Body of pancreas (tissue), 4 donors: ENCODE measurements at regions not wholly inside any gene's neighbourhood (a gene's known extent, or its start where the extent isn't known, plus 50 kb on each side); places are given as distances from the start of the nearest gene placed in this dataset.

Experiments used
- POLR2A ChIP-seq, 3 donors: fragments of 450-650 bp; IDR thresholded peaks; one replicate each; pipeline ENCODE4 v1.6.1; 2016; ENCODE audit warnings: antibody characterized with exemption in 3 of 3, mild to moderate bottlenecking in 2 of 3
- TF ChIP-seq, protein P1 (sequence below), 7 experiments: fragments of 450-650 bp in 4 of 7; fragments of 200-600 bp in 3 of 7; sonication (generic) in 3 of 7; IDR thresholded peaks; one replicate each; pipeline ENCODE4 v1.5.1; 2016 to 2019; ENCODE audit warnings: antibody characterized with exemption in 7 of 7

DNA sequence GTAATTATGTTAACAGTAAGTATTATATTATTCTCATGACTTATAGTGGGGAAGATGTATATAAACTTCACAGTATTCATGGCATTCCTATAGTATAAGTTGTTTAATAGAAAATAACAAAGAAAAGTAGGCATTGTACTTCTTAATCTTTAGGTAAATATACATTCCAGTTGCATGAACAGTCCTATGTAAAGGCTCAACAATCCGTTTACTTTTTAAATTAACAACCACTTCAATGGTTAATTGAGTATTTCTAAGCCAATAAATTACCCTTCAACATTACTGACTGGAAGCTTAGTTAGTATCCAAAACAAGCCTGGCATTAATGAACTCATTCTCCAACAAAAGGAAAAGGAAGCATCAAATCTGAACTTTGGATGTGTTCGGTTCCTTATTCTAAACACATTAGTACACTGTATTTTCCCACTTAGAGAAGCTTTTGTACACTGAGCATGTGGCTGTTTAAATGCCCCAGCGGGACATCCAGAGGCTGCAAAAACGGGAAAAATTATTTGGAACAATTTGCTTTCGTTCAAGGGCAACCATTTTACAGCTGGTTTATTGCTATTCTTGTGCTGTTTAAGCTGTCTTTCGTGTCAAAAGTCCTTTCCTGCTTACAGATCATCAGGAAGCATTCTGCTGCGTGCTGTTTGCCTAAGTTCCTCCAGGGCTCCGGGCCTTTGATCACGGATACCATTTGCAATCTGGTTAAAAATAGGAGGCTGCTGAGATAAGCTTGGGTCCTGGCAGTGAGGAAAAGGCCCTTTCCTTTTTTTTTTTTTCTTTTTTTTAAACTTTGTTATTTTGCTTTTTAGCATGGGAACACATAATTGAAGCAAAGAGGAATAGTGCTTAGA is 460.3 kb downstream of the SPRY1 start:
- TF ChIP-seq, protein P1, sequence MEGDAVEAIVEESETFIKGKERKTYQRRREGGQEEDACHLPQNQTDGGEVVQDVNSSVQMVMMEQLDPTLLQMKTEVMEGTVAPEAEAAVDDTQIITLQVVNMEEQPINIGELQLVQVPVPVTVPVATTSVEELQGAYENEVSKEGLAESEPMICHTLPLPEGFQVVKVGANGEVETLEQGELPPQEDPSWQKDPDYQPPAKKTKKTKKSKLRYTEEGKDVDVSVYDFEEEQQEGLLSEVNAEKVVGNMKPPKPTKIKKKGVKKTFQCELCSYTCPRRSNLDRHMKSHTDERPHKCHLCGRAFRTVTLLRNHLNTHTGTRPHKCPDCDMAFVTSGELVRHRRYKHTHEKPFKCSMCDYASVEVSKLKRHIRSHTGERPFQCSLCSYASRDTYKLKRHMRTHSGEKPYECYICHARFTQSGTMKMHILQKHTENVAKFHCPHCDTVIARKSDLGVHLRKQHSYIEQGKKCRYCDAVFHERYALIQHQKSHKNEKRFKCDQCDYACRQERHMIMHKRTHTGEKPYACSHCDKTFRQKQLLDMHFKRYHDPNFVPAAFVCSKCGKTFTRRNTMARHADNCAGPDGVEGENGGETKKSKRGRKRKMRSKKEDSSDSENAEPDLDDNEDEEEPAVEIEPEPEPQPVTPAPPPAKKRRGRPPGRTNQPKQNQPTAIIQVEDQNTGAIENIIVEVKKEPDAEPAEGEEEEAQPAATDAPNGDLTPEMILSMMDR (IDR thresholded peaks at IDR 0.05): peak in 1 of 7 experiments; percentile 20
- no peak for TF ChIP-seq POLR2A (IDR thresholded peaks at IDR 0.05)
